ENCODE measurements at regions not wholly inside any gene's neighbourhood (a gene's known extent, or its start where the extent isn't known, plus 50 kb on each side); places are given as distances from the start of the nearest gene placed in this dataset.

GRCh38 chr14:84760489-84761126 lies 769.3 kb upstream of the FLRT2 start:
- TF ChIP-seq CTCF (IDR thresholded peaks at IDR 0.05) (no peak), POLR2A (IDR thresholded peaks at IDR 0.05) (no peak), POLR2AphosphoS5 (IDR thresholded peaks at IDR 0.05) (no peak)

All from prostate gland (tissue), 2 donors.